Choroid plexus epithelial cell (primary cell): ENCODE measurements at regions not wholly inside any gene's neighbourhood (a gene's known extent, or its start where the extent isn't known, plus 50 kb on each side); places are given as distances from the start of the nearest gene placed in this dataset.

ENCODE experiments used
- DNase-seq: peaks from one replicate; pipeline ENCODE4 v3.0.0-alpha.2; 2010; ENCODE audit warnings: low read depth
- H3K4me3 ChIP-seq: 2 replicates; pipeline ENCODE4 v1.5.1; 2011; ENCODE audit warnings: low read depth, mild to moderate bottlenecking, control low read depth, low read length, moderate library complexity
- CTCF ChIP-seq: conservative IDR thresholded peaks from 2 replicates; pipeline ENCODE4 v1.5.1; 2011; ENCODE audit warnings: low read depth, mild to moderate bottlenecking, control low read depth, inconsistent platforms, low read length, moderate library complexity

- no peak for TF ChIP-seq CTCF
- no peak for DNase-seq
- H3K4me3 ChIP-seq: no peak overlapping the region
Measured at GRCh38 chr12:83980398-83980797, 932.2 kb downstream of the SLC6A15 start.

GRCh38 chr12:83979785-83980184 is 932.8 kb downstream of the SLC6A15 start:
- TF ChIP-seq CTCF: no peak
- H3K4me3 ChIP-seq: no peak overlapping the region
- no peak for DNase-seq

GRCh38 chr12:83971781-83972180 is 940.8 kb downstream of the SLC6A15 start:
- no peak for TF ChIP-seq CTCF
- H3K4me3 ChIP-seq: no peak overlapping the region
- no peak for DNase-seq

GRCh38 chr12:83960767-83961166 is 951.8 kb downstream of the SLC6A15 start:
- no peak for DNase-seq
- no peak overlapping the region for H3K4me3 ChIP-seq
- TF ChIP-seq CTCF: no peak

GRCh38 chr12:83958997-83959396 is 953.6 kb downstream of the SLC6A15 start:
- no peak for TF ChIP-seq CTCF
- DNase-seq: peak; percentile 31

GRCh38 chr12:83954956-83955601 is 957.5 kb downstream of the SLC6A15 start:
- H3K4me3 ChIP-seq: no peak overlapping the region
- DNase-seq: peak; percentile 41

More at GRCh38 chr12:83958997-83959396, 953.6 kb downstream of the SLC6A15 start:
- no peak overlapping the region for H3K4me3 ChIP-seq

More at GRCh38 chr12:83954956-83955601, 957.5 kb downstream of the SLC6A15 start:
- peak; percentile 57 for TF ChIP-seq CTCF
